ENCODE measurements at regions not wholly inside any gene's neighbourhood (a gene's known extent, or its start where the extent isn't known, plus 50 kb on each side); places are given as distances from the start of the nearest gene placed in this dataset.

DNA sequence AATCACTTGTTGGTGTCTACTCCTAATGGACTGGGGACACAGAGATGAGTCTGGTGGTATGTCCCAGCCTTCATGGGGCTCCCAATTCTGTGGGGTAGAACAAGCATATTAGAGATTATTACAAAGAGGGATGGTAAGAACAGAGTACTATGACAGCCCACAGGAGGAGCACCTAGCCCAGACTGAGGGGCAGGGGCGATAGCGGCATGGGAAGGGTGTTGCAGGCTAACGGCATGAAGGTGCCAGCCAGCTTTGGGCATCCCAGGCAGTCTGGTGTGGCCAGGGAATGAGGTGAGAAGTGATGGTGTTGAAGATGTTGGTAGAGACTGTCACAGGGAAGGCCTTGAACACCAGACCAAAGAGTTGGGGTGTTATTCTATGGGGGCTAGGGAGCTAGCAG is 280.0 kb downstream of the RPS24 start:
- no peak for DNase-seq (ENCODE audit: low read depth)

DNA sequence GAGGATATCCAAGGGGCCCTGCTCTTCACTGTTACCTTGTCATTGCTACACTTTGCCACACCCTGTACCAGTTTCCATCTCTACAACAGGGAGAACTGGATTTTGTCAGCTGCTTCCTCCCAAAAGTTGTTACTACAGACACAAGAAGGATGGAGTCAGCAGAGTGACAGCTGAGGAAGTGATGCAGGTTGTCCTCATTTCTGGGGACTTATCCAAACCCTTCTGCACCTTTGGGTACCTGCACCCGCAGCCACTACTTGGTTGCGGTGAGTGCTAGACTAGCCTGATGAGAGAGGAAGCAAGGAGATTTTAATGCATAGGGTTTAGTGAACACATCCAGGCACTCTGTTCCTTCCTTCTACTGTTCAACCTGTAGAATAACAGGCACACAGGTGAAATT is 281.0 kb downstream of the RPS24 start:
- DNase-seq (ENCODE audit: low read depth): no peak

DNA sequence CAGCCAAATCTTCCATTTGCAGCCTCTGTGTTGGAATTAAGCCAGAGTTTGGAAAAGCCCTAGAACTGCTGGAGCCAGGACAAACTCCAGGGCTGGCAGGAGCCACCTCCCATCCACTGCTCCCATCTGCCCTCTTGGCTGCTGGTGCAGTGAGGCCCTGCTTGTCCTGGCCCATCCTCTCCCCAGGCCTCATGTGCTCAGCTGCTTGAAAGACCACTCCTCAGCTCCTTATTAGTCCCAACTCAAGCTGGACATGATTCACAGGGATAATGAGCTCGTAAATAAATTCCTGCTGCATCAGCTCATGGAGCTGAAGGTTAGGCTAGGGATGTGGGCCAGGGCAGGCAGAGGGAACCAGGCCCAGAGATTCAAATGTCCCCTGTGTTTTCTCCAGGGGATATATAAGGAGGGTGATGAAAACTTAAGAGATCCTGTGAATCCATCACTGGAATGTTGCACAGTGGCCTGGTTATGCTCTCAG is 282.8 kb downstream of the RPS24 start:
- no peak for DNase-seq (ENCODE audit: low read depth)

GRCh38 chr10:78318305-78318704 is 284.6 kb downstream of the RPS24 start:
- no peak for DNase-seq (ENCODE audit: low read depth)

GRCh38 chr10:78319371-78319770 is 285.7 kb downstream of the RPS24 start:
- DNase-seq (ENCODE audit: low read depth): no peak

- DNase-seq (ENCODE audit: low read depth): no peak
These were observed 286.2 kb downstream of the RPS24 start for GRCh38 chr10:78319841-78320240.

GRCh38 chr10:78320506-78320905 is 286.8 kb downstream of the RPS24 start:
- no peak for DNase-seq (ENCODE audit: low read depth)

- no peak for DNase-seq (ENCODE audit: low read depth)
These were observed 287.3 kb downstream of the RPS24 start for GRCh38 chr10:78321000-78321399.

GRCh38 chr10:78321500-78321899 is 287.8 kb downstream of the RPS24 start:
- DNase-seq (ENCODE audit: low read depth): no peak

DNA sequence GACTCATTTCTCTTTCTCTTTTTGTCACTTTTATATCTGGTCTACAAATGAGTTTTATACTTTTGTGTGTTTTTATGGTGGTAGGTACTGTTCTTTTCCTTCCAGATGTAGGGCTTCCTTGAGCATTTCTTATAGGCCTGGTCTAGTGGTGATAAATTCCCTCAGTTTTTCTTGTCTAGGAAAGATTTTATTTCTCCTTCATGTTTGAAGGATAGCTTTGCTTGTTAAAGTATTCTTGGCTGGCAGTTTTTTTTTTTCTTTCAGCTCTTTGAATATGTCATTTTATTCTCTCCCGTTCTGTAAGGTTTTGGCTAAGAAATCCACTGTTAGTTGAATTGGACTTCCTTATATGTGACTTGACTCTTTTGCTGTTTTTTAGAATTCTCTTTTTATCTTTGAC is 292.7 kb downstream of the RPS24 start:
- DNase-seq (ENCODE audit: low read depth): no peak

DNA sequence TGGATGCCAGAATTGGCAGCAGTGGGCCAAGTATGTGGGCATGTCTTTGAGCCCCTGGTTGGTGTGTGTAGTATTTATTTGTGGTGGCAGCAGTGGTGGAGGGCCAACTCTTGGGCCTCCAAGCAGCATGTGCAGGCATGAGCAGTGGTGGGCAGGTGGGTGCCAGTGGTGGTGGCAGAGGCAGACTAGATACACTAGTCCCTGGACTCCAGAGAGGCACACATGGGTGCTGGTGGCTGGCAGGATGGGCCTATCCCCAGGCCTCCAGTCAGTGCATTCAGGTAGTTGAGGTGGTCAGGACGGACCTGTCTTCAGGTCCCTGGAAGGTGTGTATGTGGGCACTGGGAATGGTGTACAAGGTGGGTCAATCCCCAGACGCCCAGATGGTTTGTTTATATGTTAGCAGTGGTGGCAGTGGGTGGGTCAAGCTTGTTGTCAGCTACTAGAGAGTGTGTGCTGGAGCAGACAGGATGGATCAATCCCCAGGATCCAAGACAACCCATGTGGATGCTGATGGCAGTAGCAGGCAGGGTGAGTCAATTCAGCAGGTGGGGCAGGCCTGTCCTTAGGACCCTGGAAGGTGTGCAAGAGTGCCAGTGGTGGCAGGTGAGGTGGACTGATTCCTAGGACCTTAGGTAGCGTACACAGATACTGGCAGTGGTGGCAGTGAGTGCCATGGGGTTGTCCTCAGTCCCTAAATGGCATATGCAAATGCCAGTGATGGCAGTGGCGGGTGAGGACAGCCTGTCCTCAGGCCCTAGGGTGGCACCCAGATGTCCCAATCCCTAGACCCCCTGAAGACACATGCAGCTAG is 294.3 kb downstream of the RPS24 start:
- DNase-seq (ENCODE audit: low read depth): no peak

DNA sequence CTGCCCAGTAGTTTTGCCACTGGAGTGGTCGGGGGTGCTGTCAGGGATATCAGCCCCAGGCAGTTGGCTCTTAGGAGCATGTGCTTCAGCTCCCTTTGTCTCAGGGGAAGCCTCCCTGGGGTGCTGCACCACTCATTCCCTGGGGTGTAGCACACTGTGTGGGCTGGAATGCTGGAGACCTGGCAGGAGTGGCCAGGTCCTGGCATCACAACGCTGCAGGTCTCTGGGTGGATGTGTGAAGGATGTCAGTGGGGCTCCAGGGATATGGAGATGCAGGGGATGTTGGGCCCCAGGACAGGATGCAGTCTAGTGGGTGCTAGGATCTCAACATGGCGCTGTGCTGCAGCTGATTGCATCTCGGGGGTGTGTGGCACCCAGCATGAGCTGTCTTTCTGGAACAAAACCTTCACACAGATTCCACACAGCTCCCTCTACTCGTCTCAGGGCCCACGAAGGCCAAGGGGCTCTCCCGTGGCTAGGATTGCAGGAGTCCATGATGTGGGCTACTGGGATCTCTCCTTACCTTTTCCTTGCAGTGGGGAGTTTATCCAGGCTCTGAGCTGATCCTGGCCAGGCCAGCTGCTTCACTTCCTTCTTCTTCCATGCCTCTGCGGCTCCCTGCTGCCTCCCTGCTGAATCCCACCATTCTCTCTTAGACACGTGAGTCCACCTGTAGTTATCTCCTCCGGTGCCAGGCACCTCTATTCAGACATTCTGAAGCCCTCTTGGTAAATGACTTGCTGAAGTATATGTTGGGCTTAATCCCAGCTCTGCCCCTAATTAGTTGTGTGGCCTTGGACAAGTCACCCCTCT is 295.1 kb downstream of the RPS24 start:
- no peak for DNase-seq (ENCODE audit: low read depth)

- DNase-seq (ENCODE audit: low read depth): no peak
These were observed 297.2 kb downstream of the RPS24 start for GRCh38 chr10:78330884-78331283.

DNA sequence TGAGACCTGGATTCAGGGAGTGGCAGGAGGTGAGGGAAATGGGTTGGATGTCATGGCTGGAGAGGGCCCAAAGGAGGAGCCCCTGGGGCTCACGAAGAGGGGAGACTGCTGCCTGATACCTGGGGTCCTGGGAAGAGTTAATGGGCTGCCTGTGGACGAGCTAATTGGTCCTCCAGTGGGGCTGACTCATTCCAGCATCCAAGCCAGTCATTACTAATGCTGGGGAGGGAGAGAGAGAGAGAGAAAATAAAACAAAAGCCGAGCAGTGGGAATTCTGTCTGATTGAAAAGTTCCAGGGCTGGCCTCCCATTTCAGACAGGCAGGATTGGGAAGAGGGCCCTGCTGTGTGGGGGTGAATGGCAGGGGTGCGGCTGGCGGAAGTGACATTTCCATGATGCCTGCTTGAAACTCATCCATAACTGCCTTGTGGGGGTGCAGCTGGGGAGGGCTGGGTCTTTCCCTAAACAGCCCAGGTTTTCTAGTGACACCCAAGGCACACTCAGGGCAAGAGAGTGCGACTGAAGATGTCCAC is 297.8 kb downstream of the RPS24 start:
- peak; percentile 49 for DNase-seq (ENCODE audit: low read depth)

DNA sequence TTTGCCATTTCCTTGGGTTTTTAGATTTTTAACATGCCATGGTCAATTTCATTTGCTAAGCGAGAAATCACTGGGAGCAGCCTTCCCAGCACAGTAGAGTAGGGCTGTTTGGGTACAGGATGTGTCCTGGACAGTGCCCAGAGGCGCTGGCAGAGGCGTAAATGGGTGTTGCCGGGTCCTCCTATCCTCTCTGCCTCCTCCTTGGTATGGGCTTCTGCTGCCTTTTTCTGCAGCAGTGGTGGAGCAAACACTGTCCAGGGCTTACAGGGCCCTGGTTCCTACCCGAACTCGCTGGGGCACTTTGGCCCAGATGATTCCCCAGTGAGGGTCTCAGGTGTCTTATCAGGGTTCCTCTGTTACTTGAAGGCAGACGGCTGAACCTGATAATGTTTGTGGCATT is 298.3 kb downstream of the RPS24 start:
- DNase-seq (ENCODE audit: low read depth): no peak

GRCh38 chr10:78332657-78333056 is 299.0 kb downstream of the RPS24 start:
- no peak for DNase-seq (ENCODE audit: low read depth)

- no peak for DNase-seq (ENCODE audit: low read depth)
These were observed 299.9 kb downstream of the RPS24 start for GRCh38 chr10:78333362-78334143.

DNA sequence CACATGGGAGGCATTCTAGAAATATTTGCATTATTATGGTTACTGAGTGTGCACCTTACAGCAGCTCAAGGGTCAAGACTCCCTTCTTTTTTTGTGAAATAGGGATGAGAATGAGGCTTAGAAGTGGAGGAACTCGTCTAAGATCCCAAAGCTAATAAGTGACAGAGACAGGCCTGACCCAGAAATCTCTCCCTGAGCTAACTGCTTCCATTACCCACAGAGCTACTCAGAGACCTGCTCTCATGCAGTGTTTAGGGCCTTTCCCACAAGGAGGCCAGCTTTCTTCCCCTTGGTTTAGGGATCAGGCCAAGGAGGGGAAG is 301.7 kb downstream of the RPS24 start:
- DNase-seq (ENCODE audit: low read depth): no peak

- peak; percentile 52 for DNase-seq (ENCODE audit: low read depth)
These were observed 302.2 kb downstream of the RPS24 start for GRCh38 chr10:78335691-78336401.

- peak; percentile 78 for DNase-seq (ENCODE audit: low read depth)
These were observed 302.7 kb downstream of the RPS24 start for GRCh38 chr10:78336402-78336791.

- no peak for DNase-seq (ENCODE audit: low read depth)
These were observed 303.4 kb downstream of the RPS24 start for GRCh38 chr10:78337016-78337415.
